H1 (cell line): ENCODE measurements at regions not wholly inside any gene's neighbourhood (a gene's known extent, or its start where the extent isn't known, plus 50 kb on each side); places are given as distances from the start of the nearest gene placed in this dataset.

Source experiments
- CBX5 ChIP-seq: fragments of 300-800, 300-1000 bp; sonication (generic); IDR thresholded peaks from 2 replicates; pipeline ENCODE4 v1.7.1; 2016; ENCODE audit warnings: antibody characterized with exemption, low read length, low read depth
- CTBP2 ChIP-seq: IDR thresholded peaks from 2 replicates; pipeline ENCODE4 v1.7.0; 2011; ENCODE audit warnings: borderline replicate concordance, mild to moderate bottlenecking, moderate library complexity, mixed read lengths, low read length; ENCODE audit not compliant: insufficient read depth, insufficient read length
- HDAC2 ChIP-seq, 2 experiments: fragments of 300-600 bp in 1 of 2; sonication (generic) in 1 of 2; IDR thresholded peaks; 2 replicates each; pipeline ENCODE4 v1.6.1; 2011 to 2012; ENCODE audit warnings: low read depth in 2 of 2, low read length in 2 of 2, mild to moderate bottlenecking in 2 of 2, moderate library complexity in 2 of 2, borderline replicate concordance in 1 of 2, inconsistent platforms in 1 of 2
- JUN ChIP-seq: IDR thresholded peaks from 2 replicates; pipeline ENCODE4 v1.6.1; 2011; ENCODE audit warnings: low read depth, mild to moderate bottlenecking, improper control_type of control experiment, low read length
- SP4 ChIP-seq: IDR thresholded peaks from 2 replicates; pipeline ENCODE4 v1.6.1; 2012; ENCODE audit warnings: low read length, inconsistent platforms
- TF ChIP-seq, protein P1 (sequence below): fragments of 300-600 bp; sonication (generic); IDR thresholded peaks from 2 replicates; pipeline ENCODE4 v1.7.1; 2012; ENCODE audit warnings: low read length, moderate library complexity, mild to moderate bottlenecking, inconsistent platforms; ENCODE audit not compliant: insufficient replicate concordance

DNA sequence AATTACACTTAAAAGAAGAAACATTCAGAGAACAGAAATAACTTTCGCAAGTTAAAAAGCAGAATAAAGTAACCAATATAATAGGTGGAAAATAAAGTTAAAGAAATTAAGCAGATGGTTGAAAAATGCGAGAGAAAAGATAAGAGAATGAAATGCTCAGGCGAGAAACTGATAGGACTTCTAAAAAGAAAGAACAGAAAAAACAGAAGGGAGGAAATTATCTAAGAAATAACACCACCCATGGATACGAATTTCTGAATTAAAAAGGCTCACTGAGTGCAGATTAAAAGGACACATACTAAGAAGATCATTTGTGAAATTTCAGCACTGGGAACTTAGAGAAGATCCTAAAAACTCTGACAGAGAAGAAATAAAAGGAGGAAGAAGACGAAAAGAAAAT, 92.0 kb downstream of the HLX start (continued):
- TF ChIP-seq, protein P1, sequence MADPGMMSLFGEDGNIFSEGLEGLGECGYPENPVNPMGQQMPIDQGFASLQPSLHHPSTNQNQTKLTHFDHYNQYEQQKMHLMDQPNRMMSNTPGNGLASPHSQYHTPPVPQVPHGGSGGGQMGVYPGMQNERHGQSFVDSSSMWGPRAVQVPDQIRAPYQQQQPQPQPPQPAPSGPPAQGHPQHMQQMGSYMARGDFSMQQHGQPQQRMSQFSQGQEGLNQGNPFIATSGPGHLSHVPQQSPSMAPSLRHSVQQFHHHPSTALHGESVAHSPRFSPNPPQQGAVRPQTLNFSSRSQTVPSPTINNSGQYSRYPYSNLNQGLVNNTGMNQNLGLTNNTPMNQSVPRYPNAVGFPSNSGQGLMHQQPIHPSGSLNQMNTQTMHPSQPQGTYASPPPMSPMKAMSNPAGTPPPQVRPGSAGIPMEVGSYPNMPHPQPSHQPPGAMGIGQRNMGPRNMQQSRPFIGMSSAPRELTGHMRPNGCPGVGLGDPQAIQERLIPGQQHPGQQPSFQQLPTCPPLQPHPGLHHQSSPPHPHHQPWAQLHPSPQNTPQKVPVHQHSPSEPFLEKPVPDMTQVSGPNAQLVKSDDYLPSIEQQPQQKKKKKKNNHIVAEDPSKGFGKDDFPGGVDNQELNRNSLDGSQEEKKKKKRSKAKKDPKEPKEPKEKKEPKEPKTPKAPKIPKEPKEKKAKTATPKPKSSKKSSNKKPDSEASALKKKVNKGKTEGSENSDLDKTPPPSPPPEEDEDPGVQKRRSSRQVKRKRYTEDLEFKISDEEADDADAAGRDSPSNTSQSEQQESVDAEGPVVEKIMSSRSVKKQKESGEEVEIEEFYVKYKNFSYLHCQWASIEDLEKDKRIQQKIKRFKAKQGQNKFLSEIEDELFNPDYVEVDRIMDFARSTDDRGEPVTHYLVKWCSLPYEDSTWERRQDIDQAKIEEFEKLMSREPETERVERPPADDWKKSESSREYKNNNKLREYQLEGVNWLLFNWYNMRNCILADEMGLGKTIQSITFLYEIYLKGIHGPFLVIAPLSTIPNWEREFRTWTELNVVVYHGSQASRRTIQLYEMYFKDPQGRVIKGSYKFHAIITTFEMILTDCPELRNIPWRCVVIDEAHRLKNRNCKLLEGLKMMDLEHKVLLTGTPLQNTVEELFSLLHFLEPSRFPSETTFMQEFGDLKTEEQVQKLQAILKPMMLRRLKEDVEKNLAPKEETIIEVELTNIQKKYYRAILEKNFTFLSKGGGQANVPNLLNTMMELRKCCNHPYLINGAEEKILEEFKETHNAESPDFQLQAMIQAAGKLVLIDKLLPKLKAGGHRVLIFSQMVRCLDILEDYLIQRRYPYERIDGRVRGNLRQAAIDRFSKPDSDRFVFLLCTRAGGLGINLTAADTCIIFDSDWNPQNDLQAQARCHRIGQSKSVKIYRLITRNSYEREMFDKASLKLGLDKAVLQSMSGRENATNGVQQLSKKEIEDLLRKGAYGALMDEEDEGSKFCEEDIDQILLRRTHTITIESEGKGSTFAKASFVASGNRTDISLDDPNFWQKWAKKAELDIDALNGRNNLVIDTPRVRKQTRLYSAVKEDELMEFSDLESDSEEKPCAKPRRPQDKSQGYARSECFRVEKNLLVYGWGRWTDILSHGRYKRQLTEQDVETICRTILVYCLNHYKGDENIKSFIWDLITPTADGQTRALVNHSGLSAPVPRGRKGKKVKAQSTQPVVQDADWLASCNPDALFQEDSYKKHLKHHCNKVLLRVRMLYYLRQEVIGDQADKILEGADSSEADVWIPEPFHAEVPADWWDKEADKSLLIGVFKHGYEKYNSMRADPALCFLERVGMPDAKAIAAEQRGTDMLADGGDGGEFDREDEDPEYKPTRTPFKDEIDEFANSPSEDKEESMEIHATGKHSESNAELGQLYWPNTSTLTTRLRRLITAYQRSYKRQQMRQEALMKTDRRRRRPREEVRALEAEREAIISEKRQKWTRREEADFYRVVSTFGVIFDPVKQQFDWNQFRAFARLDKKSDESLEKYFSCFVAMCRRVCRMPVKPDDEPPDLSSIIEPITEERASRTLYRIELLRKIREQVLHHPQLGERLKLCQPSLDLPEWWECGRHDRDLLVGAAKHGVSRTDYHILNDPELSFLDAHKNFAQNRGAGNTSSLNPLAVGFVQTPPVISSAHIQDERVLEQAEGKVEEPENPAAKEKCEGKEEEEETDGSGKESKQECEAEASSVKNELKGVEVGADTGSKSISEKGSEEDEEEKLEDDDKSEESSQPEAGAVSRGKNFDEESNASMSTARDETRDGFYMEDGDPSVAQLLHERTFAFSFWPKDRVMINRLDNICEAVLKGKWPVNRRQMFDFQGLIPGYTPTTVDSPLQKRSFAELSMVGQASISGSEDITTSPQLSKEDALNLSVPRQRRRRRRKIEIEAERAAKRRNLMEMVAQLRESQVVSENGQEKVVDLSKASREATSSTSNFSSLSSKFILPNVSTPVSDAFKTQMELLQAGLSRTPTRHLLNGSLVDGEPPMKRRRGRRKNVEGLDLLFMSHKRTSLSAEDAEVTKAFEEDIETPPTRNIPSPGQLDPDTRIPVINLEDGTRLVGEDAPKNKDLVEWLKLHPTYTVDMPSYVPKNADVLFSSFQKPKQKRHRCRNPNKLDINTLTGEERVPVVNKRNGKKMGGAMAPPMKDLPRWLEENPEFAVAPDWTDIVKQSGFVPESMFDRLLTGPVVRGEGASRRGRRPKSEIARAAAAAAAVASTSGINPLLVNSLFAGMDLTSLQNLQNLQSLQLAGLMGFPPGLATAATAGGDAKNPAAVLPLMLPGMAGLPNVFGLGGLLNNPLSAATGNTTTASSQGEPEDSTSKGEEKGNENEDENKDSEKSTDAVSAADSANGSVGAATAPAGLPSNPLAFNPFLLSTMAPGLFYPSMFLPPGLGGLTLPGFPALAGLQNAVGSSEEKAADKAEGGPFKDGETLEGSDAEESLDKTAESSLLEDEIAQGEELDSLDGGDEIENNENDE = no peak
- TF ChIP-seq CTBP2 (no peak), JUN (no peak), SP4 (no peak), HDAC2 (IDR thresholded peaks at IDR 0.05; ENCODE audit: borderline replicate concordance in 1 of 2, low read depth in 2 of 2, low read length in 2 of 2) (no peak), CBX5 (no peak)
